ENCODE measurements at regions not wholly inside any gene's neighbourhood (a gene's known extent, or its start where the extent isn't known, plus 50 kb on each side); places are given as distances from the start of the nearest gene placed in this dataset.

DNA sequence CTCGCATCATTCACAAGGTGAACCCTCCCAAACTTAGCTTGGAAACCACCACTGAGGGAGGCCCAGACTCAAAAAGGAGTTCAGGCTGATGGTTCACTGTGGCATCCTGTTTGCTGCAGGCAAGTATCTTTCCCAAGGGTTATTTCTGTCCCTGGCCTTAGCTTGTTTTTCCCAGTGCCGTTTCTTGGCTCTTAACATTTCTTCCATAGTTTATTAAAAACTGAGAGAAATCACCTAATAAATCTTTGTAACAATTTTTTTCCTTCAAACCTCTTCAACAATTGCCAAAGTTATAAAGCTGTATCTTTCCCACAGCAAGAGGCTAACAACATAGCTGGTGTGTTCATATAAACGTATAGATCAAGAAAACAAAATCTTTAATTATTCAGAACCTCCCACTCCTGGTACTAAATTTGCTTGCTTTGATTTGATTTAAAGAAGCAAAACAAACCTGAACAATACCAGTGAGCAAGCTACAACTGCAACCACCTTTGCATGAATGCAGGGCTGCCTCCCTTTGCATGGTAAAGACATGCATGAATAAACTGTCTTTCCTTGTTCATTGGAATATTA is 234.9 kb upstream of the STT3B start:
- TF ChIP-seq, protein P1, sequence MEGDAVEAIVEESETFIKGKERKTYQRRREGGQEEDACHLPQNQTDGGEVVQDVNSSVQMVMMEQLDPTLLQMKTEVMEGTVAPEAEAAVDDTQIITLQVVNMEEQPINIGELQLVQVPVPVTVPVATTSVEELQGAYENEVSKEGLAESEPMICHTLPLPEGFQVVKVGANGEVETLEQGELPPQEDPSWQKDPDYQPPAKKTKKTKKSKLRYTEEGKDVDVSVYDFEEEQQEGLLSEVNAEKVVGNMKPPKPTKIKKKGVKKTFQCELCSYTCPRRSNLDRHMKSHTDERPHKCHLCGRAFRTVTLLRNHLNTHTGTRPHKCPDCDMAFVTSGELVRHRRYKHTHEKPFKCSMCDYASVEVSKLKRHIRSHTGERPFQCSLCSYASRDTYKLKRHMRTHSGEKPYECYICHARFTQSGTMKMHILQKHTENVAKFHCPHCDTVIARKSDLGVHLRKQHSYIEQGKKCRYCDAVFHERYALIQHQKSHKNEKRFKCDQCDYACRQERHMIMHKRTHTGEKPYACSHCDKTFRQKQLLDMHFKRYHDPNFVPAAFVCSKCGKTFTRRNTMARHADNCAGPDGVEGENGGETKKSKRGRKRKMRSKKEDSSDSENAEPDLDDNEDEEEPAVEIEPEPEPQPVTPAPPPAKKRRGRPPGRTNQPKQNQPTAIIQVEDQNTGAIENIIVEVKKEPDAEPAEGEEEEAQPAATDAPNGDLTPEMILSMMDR (IDR thresholded peaks at IDR 0.05; ENCODE audit: insufficient read depth, missing control alignments): no peak
- DNase-seq (ENCODE audit: insufficient read length, low spot score) (no peak), FAIRE-seq (no peak)

DNA sequence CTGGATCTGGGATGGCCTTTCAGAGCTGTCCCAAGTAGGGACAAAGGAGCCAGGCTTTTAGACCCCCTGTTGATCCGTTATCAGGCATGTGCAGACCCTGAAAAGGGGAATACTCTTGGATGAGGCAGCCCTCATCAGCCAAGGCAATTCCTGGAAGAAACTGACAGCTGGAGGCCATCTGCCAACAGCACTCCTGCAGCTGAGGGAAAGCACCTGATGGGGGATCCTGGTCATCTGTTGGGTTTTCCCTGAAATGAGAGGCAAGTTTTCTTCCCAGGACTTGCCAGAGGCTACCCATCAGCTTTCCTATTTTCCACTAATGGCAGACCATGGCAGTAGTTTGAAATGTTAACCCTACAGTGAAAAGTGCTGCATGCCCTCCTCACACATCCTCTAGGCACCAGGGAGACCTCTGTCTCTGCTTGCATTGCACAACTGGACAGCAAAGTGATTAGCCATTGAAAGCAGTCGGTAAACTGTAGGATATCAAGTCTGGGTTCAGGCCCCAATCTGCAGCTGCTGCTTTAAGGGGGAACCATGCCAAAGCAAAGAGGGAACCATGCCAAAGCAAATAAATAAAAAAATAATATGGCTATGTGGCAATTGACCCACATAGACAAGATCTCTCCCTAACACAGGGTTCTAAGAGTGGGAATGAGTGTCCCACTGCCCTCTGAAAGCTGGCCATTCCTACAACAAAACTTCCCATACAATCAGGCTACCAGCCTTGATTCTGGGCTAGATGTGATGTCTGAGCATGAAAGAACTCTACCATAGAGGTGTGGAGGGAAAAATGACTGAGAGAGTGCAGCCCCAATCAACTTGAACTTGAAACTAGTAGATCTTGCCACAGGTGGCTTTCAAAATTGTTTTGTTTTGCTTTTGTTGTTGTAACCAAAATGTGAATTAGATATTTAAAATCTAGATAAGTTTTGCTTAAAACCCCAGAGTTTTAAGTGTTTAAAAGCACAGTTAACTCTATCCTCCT is 232.0 kb upstream of the STT3B start:
- DNase-seq (ENCODE audit: insufficient read length, low spot score) (no peak), FAIRE-seq (no peak)
- TF ChIP-seq, protein P1 (IDR thresholded peaks at IDR 0.05; ENCODE audit: insufficient read depth, missing control alignments): no peak

DNA sequence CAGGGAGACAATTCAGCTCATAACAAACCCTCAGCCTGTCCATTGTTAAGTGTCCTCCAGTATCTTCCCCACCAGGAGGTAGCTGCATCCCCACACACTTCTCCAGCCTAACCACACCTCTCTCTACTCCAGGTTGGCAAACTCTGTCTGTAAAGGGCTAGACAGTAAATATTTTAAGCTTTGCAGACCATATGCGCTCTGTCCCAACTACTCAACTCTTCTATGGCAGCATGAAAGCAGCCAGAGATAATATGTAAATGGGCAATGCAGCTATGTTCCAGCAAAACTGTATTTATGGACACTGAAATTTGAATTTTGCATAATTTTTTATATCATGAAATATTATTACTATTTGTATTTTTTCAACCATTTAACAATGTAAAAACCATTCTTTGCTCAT is 230.4 kb upstream of the STT3B start:
- DNase-seq (ENCODE audit: insufficient read length, low spot score): no peak
- no peak for FAIRE-seq
- TF ChIP-seq, protein P1 (IDR thresholded peaks at IDR 0.05; ENCODE audit: insufficient read depth, missing control alignments): no peak

DNA sequence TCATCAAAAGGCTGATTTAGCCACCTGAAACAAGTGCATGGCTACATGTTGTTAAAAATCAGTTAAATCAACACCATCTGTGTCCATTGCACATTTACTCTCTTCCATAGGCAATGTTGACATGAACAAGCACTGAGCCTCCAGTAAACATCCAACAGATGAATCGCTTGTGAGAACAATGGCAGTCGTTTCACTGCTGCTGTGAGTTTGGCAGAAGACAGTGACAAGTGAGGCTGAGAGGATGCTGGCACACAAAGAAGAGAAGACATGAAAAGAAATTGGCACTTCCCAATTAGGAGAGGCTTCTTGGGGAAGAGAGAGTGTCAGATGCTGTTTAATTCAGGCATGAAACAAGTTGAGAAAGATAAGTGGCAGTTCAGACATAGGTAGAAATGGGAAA is 227.4 kb upstream of the STT3B start:
- TF ChIP-seq, protein P1 (IDR thresholded peaks at IDR 0.05; ENCODE audit: insufficient read depth, missing control alignments): no peak

DNA sequence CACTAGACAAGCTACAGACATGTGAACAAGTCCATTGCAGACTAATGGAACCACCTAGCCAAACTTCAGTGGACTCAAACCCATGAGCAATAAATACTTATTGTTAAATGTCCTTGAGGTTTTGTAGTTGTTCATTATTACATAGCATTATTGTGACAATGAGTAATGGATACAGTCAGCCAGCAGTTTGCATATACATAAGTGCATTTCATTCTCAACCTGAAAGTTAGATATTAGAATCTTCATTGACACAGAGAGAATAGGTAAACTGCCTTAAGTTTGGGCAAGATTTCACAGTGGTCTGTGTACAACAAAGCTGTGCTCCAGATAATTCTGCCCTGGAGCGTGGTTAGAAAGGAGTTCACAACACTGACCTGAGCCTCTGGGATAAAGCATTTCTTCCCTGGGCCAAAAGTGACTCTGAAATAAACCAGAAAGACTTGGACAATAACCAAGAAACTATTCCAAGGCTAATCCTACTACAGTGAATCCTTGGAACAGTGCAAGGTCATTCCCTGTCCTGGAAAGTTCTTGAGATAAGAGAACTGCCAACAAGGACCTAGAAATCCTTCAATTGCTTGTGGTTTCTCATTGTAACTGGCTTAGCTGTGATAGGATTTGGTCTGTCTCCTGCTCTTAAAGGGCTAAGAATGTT is 225.5 kb upstream of the STT3B start:
- no peak for FAIRE-seq
- no peak for DNase-seq (ENCODE audit: insufficient read length, low spot score)
- TF ChIP-seq, protein P1 (IDR thresholded peaks at IDR 0.05; ENCODE audit: insufficient read depth, missing control alignments): no peak

More for the DNA sequence above, 227.4 kb upstream of the STT3B start:
- no peak for FAIRE-seq
- DNase-seq (ENCODE audit: insufficient read length, low spot score): no peak

DNA sequence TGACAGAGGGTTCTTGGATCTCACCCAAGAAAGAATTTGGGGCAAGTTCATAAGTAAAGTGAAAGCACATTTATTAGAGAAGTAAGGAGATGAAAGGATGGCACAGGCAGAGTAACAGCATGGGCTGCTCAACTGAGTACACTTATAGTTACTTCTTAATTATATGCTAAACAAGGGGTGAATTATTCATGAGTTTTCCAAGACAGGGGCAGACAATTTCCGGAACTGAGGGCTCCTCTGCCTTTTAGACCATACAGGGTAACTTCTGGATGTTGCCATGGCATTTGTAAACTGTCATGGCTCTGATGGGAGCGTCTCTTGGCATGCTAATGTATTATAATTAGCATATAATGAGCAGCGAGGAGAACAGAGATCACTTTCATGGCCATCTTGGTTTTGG is 221.2 kb upstream of the STT3B start:
- TF ChIP-seq, protein P1 (IDR thresholded peaks at IDR 0.05; ENCODE audit: insufficient read depth, missing control alignments): no peak
- FAIRE-seq: no peak
- no peak for DNase-seq (ENCODE audit: insufficient read length, low spot score)

Data from D721Med (cell line).